ENCODE measurements at regions not wholly inside any gene's neighbourhood (a gene's known extent, or its start where the extent isn't known, plus 50 kb on each side); places are given as distances from the start of the nearest gene placed in this dataset.

DNA sequence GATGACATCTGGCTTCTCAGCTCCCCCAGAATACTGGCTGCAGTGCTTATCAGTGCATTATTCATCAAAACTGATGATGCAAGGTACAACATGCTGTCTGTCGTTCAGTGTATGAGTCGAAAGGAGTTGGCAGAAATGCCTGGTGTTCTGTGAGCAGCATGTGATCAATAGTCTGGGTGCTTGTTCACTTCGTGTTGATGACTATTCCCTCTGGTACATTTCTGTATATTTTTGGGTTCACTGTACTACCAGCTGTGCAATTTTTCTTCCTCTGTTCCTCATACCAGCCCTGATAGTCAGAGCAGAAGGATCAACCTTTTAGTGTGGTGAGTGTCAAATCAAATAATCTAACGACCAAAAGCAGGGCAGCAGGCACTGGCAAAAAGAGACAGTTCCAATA lies 59.0 kb upstream of the KLHL14 start:
- TF ChIP-seq, protein P1, sequence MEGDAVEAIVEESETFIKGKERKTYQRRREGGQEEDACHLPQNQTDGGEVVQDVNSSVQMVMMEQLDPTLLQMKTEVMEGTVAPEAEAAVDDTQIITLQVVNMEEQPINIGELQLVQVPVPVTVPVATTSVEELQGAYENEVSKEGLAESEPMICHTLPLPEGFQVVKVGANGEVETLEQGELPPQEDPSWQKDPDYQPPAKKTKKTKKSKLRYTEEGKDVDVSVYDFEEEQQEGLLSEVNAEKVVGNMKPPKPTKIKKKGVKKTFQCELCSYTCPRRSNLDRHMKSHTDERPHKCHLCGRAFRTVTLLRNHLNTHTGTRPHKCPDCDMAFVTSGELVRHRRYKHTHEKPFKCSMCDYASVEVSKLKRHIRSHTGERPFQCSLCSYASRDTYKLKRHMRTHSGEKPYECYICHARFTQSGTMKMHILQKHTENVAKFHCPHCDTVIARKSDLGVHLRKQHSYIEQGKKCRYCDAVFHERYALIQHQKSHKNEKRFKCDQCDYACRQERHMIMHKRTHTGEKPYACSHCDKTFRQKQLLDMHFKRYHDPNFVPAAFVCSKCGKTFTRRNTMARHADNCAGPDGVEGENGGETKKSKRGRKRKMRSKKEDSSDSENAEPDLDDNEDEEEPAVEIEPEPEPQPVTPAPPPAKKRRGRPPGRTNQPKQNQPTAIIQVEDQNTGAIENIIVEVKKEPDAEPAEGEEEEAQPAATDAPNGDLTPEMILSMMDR (conservative IDR thresholded peaks at IDR 0.05; ENCODE audit: low read depth, low read length) = no peak
- TF ChIP-seq FOS (IDR thresholded peaks at IDR 0.05; ENCODE audit: low read depth, low read length) (no peak), MXI1 (IDR thresholded peaks at IDR 0.05; ENCODE audit: borderline replicate concordance, low read depth, low read length) (no peak), MAZ (IDR thresholded peaks at IDR 0.05; ENCODE audit: borderline replicate concordance, low read depth, low read length) (no peak), CEBPB (IDR thresholded peaks at IDR 0.05; ENCODE audit: low read depth, low read length) (no peak), POLR2A (IDR thresholded peaks at IDR 0.05; ENCODE audit: low read depth, low read length) (no peak), RFX5 (IDR thresholded peaks at IDR 0.05; ENCODE audit: low read depth, low read length) (no peak), BHLHE40 (IDR thresholded peaks at IDR 0.05; ENCODE audit: low read depth, low read length) (no peak), RAD21 (IDR thresholded peaks at IDR 0.05; ENCODE audit: low read length) (no peak), MAFK (IDR thresholded peaks at IDR 0.05; ENCODE audit: low read depth, low read length) (no peak), SMC3 (IDR thresholded peaks at IDR 0.05; ENCODE audit: low read depth, low read length) (no peak), RCOR1 (IDR thresholded peaks at IDR 0.05; ENCODE audit: insufficient replicate concordance, low read length) (no peak)

Measured in IMR-90 (cell line).